ENCODE measurements at regions not wholly inside any gene's neighbourhood (a gene's known extent, or its start where the extent isn't known, plus 50 kb on each side); places are given as distances from the start of the nearest gene placed in this dataset.

- no peak for DNase-seq
These were observed 104.2 kb upstream of the THRB start for GRCh38 chr3:24598695-24599470.

- DNase-seq = no peak
These were observed 106.7 kb upstream of the THRB start for GRCh38 chr3:24601066-24601939.

- DNase-seq = no peak
These were observed 109.6 kb upstream of the THRB start for GRCh38 chr3:24604215-24604614.

GRCh38 chr3:24605511-24606028 lies 110.9 kb upstream of the THRB start:
- DNase-seq = no peak

- no peak for DNase-seq
These were observed 112.6 kb upstream of the THRB start for GRCh38 chr3:24607281-24607680.

GRCh38 chr3:24608701-24609390 lies 114.2 kb upstream of the THRB start:
- no peak for DNase-seq

- no peak for DNase-seq
These were observed 119.7 kb upstream of the THRB start for GRCh38 chr3:24614359-24614758.

GRCh38 chr3:24615177-24615576 lies 120.5 kb upstream of the THRB start:
- DNase-seq = no peak

- DNase-seq = no peak
These were observed 121.6 kb upstream of the THRB start for GRCh38 chr3:24616110-24616829.

- DNase-seq = no peak
These were observed 127.5 kb upstream of the THRB start for GRCh38 chr3:24622138-24622537.

GRCh38 chr3:24622696-24623225 lies 128.1 kb upstream of the THRB start:
- DNase-seq = no peak

GRCh38 chr3:24623657-24624056 lies 129.0 kb upstream of the THRB start:
- no peak for DNase-seq

- DNase-seq = no peak
These were observed 130.5 kb upstream of the THRB start for GRCh38 chr3:24624938-24625681.

- no peak for DNase-seq
These were observed 134.0 kb upstream of the THRB start for GRCh38 chr3:24628523-24629258.

GRCh38 chr3:24631481-24631880 lies 136.8 kb upstream of the THRB start:
- DNase-seq = no peak

- no peak for DNase-seq
These were observed 144.4 kb upstream of the THRB start for GRCh38 chr3:24639061-24639460.

- DNase-seq = no peak
These were observed 145.1 kb upstream of the THRB start for GRCh38 chr3:24639481-24640329.

GRCh38 chr3:24640330-24640877 lies 145.8 kb upstream of the THRB start:
- DNase-seq = no peak

- DNase-seq = no peak
These were observed 147.0 kb upstream of the THRB start for GRCh38 chr3:24641628-24642027.
